ENCODE measurements at regions not wholly inside any gene's neighbourhood (a gene's known extent, or its start where the extent isn't known, plus 50 kb on each side); places are given as distances from the start of the nearest gene placed in this dataset.
"Not testable (repeated sequence)": the region's sequence is repeated elsewhere in the genome, so short reads cannot be mapped to it uniquely, and the experiment has no call there.

GRCh38 chr7:4523219-4523618 is 158.9 kb upstream of the FOXK1 start:
- no peak for DNase-seq (ENCODE audit: low read depth)
- TF ChIP-seq, protein P1, sequence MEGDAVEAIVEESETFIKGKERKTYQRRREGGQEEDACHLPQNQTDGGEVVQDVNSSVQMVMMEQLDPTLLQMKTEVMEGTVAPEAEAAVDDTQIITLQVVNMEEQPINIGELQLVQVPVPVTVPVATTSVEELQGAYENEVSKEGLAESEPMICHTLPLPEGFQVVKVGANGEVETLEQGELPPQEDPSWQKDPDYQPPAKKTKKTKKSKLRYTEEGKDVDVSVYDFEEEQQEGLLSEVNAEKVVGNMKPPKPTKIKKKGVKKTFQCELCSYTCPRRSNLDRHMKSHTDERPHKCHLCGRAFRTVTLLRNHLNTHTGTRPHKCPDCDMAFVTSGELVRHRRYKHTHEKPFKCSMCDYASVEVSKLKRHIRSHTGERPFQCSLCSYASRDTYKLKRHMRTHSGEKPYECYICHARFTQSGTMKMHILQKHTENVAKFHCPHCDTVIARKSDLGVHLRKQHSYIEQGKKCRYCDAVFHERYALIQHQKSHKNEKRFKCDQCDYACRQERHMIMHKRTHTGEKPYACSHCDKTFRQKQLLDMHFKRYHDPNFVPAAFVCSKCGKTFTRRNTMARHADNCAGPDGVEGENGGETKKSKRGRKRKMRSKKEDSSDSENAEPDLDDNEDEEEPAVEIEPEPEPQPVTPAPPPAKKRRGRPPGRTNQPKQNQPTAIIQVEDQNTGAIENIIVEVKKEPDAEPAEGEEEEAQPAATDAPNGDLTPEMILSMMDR (conservative IDR thresholded peaks at IDR 0.05; ENCODE audit: low read length) = no peak
- no peak overlapping the region for H3K4me3 ChIP-seq (ENCODE audit: low read length)

DNA sequence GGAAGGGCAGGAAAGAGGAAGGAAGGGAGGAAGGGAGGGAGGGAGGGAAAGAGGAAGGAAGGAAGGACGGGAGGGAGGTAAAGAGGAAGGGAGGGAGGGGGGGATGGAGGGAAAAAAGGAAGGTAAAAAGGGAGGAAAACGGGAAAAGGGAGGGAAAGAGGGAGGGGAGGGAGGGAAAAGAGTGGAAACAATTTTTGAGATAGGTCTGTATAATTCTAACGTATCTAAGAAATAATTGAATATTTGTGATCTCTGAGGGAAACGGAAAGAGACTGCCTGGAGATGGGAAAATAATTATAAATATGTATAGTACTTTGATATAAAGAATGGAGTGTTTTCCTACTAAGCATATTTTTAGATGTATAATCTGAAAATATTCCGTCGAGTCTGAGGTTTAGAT is 158.2 kb upstream of the FOXK1 start:
- TF ChIP-seq, protein P1 (conservative IDR thresholded peaks at IDR 0.05; ENCODE audit: low read length) = no peak
- no peak for DNase-seq (ENCODE audit: low read depth)
- no peak overlapping the region for H3K4me3 ChIP-seq (ENCODE audit: low read length)

- DNase-seq (ENCODE audit: low read depth) = no peak
- TF ChIP-seq, protein P1 (conservative IDR thresholded peaks at IDR 0.05; ENCODE audit: low read length) = no peak
- no peak overlapping the region for H3K4me3 ChIP-seq (ENCODE audit: low read length)
Observed at GRCh38 chr7:4525884-4526283, 156.2 kb upstream of the FOXK1 start.

DNA sequence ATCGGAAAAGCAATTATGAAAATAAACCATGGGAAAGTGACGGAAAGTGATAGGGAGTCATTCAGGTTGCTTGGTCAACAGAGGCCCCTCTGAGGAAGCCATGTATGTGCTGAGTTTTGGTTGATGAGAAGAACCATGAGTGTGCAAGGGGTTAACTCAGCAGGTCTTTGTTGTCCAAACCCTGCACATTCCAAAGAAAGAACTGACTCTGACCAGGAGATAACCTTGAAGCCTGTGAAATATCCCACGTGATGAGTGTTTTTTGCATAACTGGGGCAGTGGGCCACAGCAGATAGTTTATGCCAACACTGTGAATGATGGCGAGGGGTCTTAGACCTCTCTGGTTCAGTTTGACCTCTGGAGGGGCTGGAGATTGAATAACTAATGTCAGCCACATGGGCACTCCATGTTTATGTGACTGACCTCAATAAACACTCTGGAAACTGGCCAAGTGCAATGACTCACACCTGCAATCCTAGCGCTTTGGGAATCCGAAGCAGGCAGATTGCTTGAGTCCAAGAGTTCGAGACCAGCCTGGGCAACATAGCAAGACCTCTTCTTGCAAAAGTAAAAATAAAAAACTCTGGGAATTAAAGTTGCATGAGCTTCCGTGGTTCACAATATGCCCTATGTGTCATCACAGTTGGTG is 154.0 kb upstream of the FOXK1 start:
- DNase-seq (ENCODE audit: low read depth) = no peak
- TF ChIP-seq, protein P1 (conservative IDR thresholded peaks at IDR 0.05; ENCODE audit: low read length) = no peak
- H3K4me3 ChIP-seq (ENCODE audit: low read length) = no peak overlapping the region

- H3K4me3 ChIP-seq (ENCODE audit: low read length) = no peak overlapping the region
- TF ChIP-seq, protein P1 (conservative IDR thresholded peaks at IDR 0.05; ENCODE audit: low read length) = no peak
- no peak for DNase-seq (ENCODE audit: low read depth)
Observed at GRCh38 chr7:4531236-4531635, 150.9 kb upstream of the FOXK1 start.

GRCh38 chr7:4533339-4533738 is 148.8 kb upstream of the FOXK1 start:
- H3K4me3 ChIP-seq (ENCODE audit: low read length); DNase-seq (ENCODE audit: low read depth): not testable (repeated sequence)

GRCh38 chr7:4549681-4550080 is 132.4 kb upstream of the FOXK1 start:
- DNase-seq (ENCODE audit: low read depth) = no peak
- TF ChIP-seq, protein P1 (conservative IDR thresholded peaks at IDR 0.05; ENCODE audit: low read length) = no peak
- H3K4me3 ChIP-seq (ENCODE audit: low read length) = no peak overlapping the region

GRCh38 chr7:4550117-4550516 is 132.0 kb upstream of the FOXK1 start:
- TF ChIP-seq, protein P1 (conservative IDR thresholded peaks at IDR 0.05; ENCODE audit: low read length) = no peak
- no peak for DNase-seq (ENCODE audit: low read depth)

More at GRCh38 chr7:4550117-4550516, 132.0 kb upstream of the FOXK1 start:
- no peak overlapping the region for H3K4me3 ChIP-seq (ENCODE audit: low read length)
